ENCODE measurements at regions not wholly inside any gene's neighbourhood (a gene's known extent, or its start where the extent isn't known, plus 50 kb on each side); places are given as distances from the start of the nearest gene placed in this dataset.
A peak's percentile ranks its signal among the peaks of the same experiment; 100 is the strongest.

- TF ChIP-seq CTCF (IDR thresholded peaks at IDR 0.05; ENCODE audit: low read length): peak; percentile 11; the same call in 1 of the 2 replicates
- TF ChIP-seq EZH2phosphoT487 (IDR thresholded peaks at IDR 0.05; ENCODE audit: low read length): no peak
These were observed 113.1 kb upstream of the MYL2 start for GRCh38 chr12:111033281-111034082.

Measured in MM.1S (cell line).